ENCODE measurements at regions not wholly inside any gene's neighbourhood (a gene's known extent, or its start where the extent isn't known, plus 50 kb on each side); places are given as distances from the start of the nearest gene placed in this dataset.

DNA sequence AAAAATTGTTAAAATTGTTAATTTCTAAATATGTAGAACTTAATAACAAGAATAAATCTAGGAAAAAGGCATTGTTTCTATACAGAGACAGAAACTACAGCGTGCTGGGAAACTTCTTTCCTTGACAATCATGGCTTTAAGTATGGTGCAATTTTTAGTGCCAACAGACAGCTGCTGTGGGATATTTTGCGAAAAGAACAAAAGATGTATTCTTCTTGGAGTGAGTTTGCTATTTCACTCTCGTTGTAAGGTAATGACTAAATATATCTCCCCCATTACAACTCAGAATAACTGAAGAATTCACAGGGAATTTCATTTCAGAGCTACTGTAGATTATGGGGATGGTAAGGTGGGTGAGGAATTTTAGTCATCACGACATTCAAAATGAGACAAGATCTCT lies 2055.0 kb upstream of the ACO1 start:
- Histone ChIP-seq H4K5ac (ENCODE audit: insufficient read length, low read depth, low read length) (no peak overlapping the region), H4K91ac (ENCODE audit: insufficient read length, low read depth, low read length) (no peak overlapping the region), H3K14ac (ENCODE audit: insufficient read depth, low read length) (no peak overlapping the region), H3K9ac (ENCODE audit: extremely low read depth, insufficient read length, low read length) (no peak overlapping the region), H3K23ac (ENCODE audit: insufficient read length, low read depth, low read length) (no peak overlapping the region), H2BK20ac (ENCODE audit: low read depth, low read length, poor library complexity, severe bottlenecking) (no peak overlapping the region), H3K79me1 (ENCODE audit: insufficient read depth, low read depth, low read length, poor library complexity, severe bottlenecking) (no peaks in the 10 kb centered on the region), H2AFZ (ENCODE audit: low read length) (no peak overlapping the region), H2BK12ac (ENCODE audit: insufficient read length, low read depth, low read length) (no peak overlapping the region), H4K8ac (replicated peaks; ENCODE audit: insufficient read length, low read depth, low read length) (no peak overlapping the region), H2AK5ac (ENCODE audit: insufficient read length, low read length) (no peak overlapping the region), H3K27me3 (ENCODE audit: insufficient read depth, low read length) (no peaks in the 10 kb centered on the region), H3K4ac (ENCODE audit: low read depth, low read length) (no peak overlapping the region), H3K18ac (ENCODE audit: insufficient read length, low read depth, low read length) (no peak overlapping the region), H2BK120ac (ENCODE audit: low read depth, low read length, poor library complexity, severe bottlenecking) (no peak overlapping the region), H2BK5ac (ENCODE audit: insufficient read length, low read length) (no peak overlapping the region), H3K4me1 (ENCODE audit: insufficient read depth, low read length) (no peaks in the 10 kb centered on the region), H3K27ac (ENCODE audit: insufficient read length, low read depth, low read length) (no peak overlapping the region), H2BK15ac (ENCODE audit: low read depth, low read length) (no peak overlapping the region), H3T11ph (ENCODE audit: low read length) (no peak overlapping the region), H3K4me2 (ENCODE audit: insufficient read depth, insufficient read length, low read length) (no peak overlapping the region), H3K79me2 (ENCODE audit: insufficient read depth, low read length) (no peaks in the 10 kb centered on the region), H3K56ac (ENCODE audit: insufficient read length, low read depth, low read length) (no peak overlapping the region), H3K9me3 (ENCODE audit: control insufficient read depth, low read depth, low read length) (no peaks in the 10 kb centered on the region), H4K20me1 (ENCODE audit: control insufficient read depth, insufficient read depth, insufficient read length) (no peaks in the 10 kb centered on the region), H3K23me2 (ENCODE audit: insufficient read length, low read depth, low read length, poor library complexity, severe bottlenecking) (no peaks in the 10 kb centered on the region)
- Mint-ChIP-seq H3K4me3 (no peak overlapping the region), H3K9me3 (no peaks in the 10 kb centered on the region), H3K27me3 (ENCODE audit: low read depth) (no peaks in the 10 kb centered on the region), H3K27ac (no peak overlapping the region), H3K4me1 (no peaks in the 10 kb centered on the region), H3K36me3 (ENCODE audit: insufficient read depth in 1 of 3, low read depth in 3 of 3) (no peaks in the 10 kb centered on the region)
- TF ChIP-seq, protein P1, sequence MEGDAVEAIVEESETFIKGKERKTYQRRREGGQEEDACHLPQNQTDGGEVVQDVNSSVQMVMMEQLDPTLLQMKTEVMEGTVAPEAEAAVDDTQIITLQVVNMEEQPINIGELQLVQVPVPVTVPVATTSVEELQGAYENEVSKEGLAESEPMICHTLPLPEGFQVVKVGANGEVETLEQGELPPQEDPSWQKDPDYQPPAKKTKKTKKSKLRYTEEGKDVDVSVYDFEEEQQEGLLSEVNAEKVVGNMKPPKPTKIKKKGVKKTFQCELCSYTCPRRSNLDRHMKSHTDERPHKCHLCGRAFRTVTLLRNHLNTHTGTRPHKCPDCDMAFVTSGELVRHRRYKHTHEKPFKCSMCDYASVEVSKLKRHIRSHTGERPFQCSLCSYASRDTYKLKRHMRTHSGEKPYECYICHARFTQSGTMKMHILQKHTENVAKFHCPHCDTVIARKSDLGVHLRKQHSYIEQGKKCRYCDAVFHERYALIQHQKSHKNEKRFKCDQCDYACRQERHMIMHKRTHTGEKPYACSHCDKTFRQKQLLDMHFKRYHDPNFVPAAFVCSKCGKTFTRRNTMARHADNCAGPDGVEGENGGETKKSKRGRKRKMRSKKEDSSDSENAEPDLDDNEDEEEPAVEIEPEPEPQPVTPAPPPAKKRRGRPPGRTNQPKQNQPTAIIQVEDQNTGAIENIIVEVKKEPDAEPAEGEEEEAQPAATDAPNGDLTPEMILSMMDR (conservative IDR thresholded peaks at IDR 0.05): no peak
- DNase-seq: no peak
- no CpG with 5 or more reads among the region's 4 CpGs for WGBS (ENCODE audit: extremely low coverage, insufficient read length, low lambda C conversion rate)

Measured in H9 (cell line).